ENCODE measurements at regions not wholly inside any gene's neighbourhood (a gene's known extent, or its start where the extent isn't known, plus 50 kb on each side); places are given as distances from the start of the nearest gene placed in this dataset.

DNA sequence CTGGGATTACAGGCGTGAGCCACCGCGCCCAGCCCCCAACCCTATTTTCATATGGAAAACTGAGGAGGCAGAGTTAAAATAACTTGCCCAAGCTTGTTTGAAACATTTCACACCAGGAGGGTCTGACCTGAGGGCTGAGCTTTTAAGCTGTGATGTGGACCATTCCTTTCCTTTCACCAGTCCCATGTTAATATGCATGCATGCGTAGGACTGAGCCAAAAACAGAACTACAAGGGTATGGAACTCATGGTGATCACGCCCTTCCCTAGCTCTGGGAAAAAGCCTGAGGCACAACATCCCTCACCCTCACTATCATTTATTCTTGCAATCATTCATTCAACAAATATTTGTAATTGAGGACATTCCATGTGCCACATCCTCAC lies 87.4 kb upstream of the FAM169A start:
- no peaks in the 10 kb centered on the region for H3K4me1 ChIP-seq
- no peak overlapping the region for H3K4me3 ChIP-seq
- ATAC-seq (no peak), DNase-seq (no peak)
- 86 to 95% (median 92%) methylated on average over 5 of the region's 5 CpGs for WGBS, 3 donors
- H3K27me3 ChIP-seq (ENCODE audit: insufficient read depth in 3 of 3, low read length in 2 of 3), result no peaks in the 10 kb centered on the region
- TF ChIP-seq, protein P1, sequence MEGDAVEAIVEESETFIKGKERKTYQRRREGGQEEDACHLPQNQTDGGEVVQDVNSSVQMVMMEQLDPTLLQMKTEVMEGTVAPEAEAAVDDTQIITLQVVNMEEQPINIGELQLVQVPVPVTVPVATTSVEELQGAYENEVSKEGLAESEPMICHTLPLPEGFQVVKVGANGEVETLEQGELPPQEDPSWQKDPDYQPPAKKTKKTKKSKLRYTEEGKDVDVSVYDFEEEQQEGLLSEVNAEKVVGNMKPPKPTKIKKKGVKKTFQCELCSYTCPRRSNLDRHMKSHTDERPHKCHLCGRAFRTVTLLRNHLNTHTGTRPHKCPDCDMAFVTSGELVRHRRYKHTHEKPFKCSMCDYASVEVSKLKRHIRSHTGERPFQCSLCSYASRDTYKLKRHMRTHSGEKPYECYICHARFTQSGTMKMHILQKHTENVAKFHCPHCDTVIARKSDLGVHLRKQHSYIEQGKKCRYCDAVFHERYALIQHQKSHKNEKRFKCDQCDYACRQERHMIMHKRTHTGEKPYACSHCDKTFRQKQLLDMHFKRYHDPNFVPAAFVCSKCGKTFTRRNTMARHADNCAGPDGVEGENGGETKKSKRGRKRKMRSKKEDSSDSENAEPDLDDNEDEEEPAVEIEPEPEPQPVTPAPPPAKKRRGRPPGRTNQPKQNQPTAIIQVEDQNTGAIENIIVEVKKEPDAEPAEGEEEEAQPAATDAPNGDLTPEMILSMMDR (IDR thresholded peaks at IDR 0.05), result no peak
- no peak overlapping the region for H3K27ac ChIP-seq
- H3K9me3 ChIP-seq, result no peaks in the 10 kb centered on the region
- intact Hi-C loops (cut with DNase I), result no loop called here
- H3K36me3 ChIP-seq (ENCODE audit: insufficient read depth in 1 of 2, low read depth in 1 of 2), result no peaks in the 10 kb centered on the region

DNA sequence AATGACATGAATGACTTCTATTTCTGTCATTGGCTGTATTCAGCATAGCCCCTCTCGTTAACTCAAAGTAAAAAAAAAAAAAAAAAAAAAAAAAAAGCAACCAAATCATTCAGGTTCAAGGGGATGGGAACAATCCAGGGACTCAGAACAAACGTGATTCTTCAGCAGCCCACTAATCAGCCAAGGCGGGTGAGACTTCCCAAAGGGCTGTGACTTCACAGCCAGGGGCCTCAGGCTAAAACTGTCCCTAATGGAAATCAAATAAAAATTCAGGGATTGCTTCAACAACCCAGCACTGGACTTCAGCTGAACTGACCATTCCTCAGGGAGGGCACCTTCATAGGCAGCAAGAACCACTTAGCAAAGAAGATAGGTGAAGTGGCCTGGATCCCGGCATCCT lies 86.2 kb upstream of the FAM169A start:
- Histone ChIP-seq H3K27ac (no peak overlapping the region), H3K4me3 (no peak overlapping the region), H3K9me3 (no peaks in the 10 kb centered on the region), H3K27me3 (ENCODE audit: insufficient read depth in 3 of 3, low read length in 2 of 3) (peaks cover 0 to 4% (median 0%) of the 10 kb centered on the region in 3 donors), H3K36me3 (ENCODE audit: insufficient read depth in 1 of 2, low read depth in 1 of 2) (no peaks in the 10 kb centered on the region), H3K4me1 (no peaks in the 10 kb centered on the region)
- DNase-seq, result no peak
- TF ChIP-seq, protein P1 (IDR thresholded peaks at IDR 0.05), result no peak
- ATAC-seq, result no peak
- 50 to 67% (median 58%) methylated on average over 4 of the region's 4 CpGs for WGBS, 3 donors
- intact Hi-C loops (cut with DNase I), result no loop called here

DNA sequence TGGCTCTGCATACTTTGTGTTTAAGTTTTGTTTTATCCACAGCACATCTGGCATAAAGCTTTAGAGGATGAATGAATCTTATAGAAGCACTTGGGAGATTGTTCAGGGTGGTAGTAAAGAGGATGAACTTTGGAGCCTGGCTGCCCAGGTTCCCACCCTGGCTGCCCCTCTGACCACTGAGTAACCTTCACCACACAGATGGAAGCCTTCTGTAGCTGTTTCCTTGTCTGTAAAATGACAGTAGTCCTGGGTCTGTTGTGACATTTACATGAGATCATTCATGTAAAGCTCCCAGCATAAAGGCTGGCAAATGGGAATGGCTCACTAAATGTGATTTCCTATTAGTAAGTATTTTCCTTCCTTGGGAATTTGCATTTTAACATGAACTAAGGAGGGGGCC lies 85.7 kb upstream of the FAM169A start:
- Histone ChIP-seq H3K4me3 (no peak overlapping the region), H3K36me3 (ENCODE audit: insufficient read depth in 1 of 2, low read depth in 1 of 2) (no peaks in the 10 kb centered on the region), H3K27ac (no peak overlapping the region), H3K9me3 (no peaks in the 10 kb centered on the region), H3K27me3 (ENCODE audit: insufficient read depth in 3 of 3, low read length in 2 of 3) (peaks cover 0 to 4% (median 0%) of the 10 kb centered on the region in 3 donors), H3K4me1 (no peaks in the 10 kb centered on the region)
- intact Hi-C loops (cut with DNase I), result no loop called here
- DNase-seq (no peak), ATAC-seq (no peak)
- TF ChIP-seq, protein P1 (IDR thresholded peaks at IDR 0.05), result no peak

DNA sequence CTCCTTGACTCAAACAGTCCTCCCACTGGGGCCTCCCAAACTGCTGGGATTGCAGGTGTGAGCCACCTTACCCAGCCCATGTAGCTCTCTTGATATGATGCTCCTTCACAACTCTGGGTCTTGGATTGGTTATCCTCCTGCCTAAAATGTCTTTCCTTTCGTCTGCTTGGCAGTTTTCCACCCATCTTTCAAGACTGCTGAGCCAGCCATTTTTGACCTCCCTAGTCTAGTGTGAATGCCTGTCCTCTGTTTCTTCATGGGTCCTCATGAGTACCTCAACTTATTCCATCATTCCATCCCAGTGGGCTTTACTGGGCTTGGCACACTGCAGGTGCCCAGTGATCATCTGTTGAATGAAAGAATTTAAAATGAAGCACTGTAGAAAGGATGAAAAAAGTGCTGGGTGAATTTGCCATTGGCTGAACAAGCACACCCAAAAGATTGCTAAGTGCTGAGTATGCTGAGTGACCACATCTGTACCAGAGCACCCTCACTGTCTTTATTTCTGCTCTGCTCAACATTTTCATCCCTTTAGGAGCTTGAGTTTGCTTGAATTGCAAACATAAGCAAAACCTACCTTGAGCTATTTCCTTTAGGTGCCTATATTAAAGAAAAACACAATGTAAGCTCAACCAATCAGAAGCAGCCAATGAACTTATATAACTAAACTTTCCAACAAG lies 84.8 kb upstream of the FAM169A start:
- no peak overlapping the region for H3K27ac ChIP-seq
- TF ChIP-seq, protein P1 (IDR thresholded peaks at IDR 0.05), result no peak
- intact Hi-C loops (cut with DNase I), result no loop called here
- H3K4me1 ChIP-seq, result no peaks in the 10 kb centered on the region
- WGBS, 3 donors, result 51 to 80% (median 76%) methylated on average over 1 of the region's 1 CpG
- ATAC-seq, result no peak
- no peaks in the 10 kb centered on the region for H3K9me3 ChIP-seq
- DNase-seq, result no peak
- no peak overlapping the region for H3K4me3 ChIP-seq
- peaks cover 0 to 5% (median 0%) of the 10 kb centered on the region in 3 donors for H3K27me3 ChIP-seq (ENCODE audit: insufficient read depth in 3 of 3, low read length in 2 of 3)
- H3K36me3 ChIP-seq (ENCODE audit: insufficient read depth in 1 of 2, low read depth in 1 of 2), result no peaks in the 10 kb centered on the region

DNA sequence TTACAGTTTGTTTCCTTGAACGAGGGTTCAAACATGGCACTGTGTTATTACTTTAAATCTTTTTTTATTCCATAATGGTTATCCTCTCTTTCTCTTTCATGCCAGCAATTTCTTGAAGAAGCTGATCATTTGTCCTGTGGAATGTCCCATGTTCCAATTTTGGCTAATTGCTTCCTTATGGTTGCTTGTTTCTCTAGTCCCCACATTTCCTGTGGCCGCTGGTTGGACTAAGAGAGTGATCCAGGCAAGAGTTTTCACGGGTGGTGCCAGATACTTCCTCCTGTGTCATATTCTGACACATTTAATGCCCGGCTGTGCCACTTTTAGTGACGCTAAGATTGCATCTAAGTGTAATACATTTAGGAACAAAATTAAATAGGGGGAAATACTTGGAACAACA lies 83.8 kb upstream of the FAM169A start:
- H3K36me3 ChIP-seq (ENCODE audit: insufficient read depth in 1 of 2, low read depth in 1 of 2), result no peaks in the 10 kb centered on the region
- intact Hi-C loops (cut with DNase I), result no loop called here

More for the DNA sequence above, 83.8 kb upstream of the FAM169A start:
- 37 to 44% (median 39%) methylated on average over 5 of the region's 5 CpGs for WGBS, 3 donors
- no peak overlapping the region for H3K27ac ChIP-seq
- no peak for DNase-seq
- H3K4me1 ChIP-seq, result no peaks in the 10 kb centered on the region
- peaks cover 0 to 10% (median under 1%) of the 10 kb centered on the region in 3 donors for H3K27me3 ChIP-seq (ENCODE audit: insufficient read depth in 3 of 3, low read length in 2 of 3)
- ATAC-seq, result no peak
- no peaks in the 10 kb centered on the region for H3K9me3 ChIP-seq
- no peak overlapping the region for H3K4me3 ChIP-seq
- TF ChIP-seq, protein P1 (IDR thresholded peaks at IDR 0.05), result no peak
